ENCODE measurements at regions not wholly inside any gene's neighbourhood (a gene's known extent, or its start where the extent isn't known, plus 50 kb on each side); places are given as distances from the start of the nearest gene placed in this dataset.
"Not testable (repeated sequence)": the region's sequence is repeated elsewhere in the genome, so short reads cannot be mapped to it uniquely, and the experiment has no call there.

GRCh38 chr3:86554383-86554782 lies 436.6 kb downstream of the VGLL3 start:
- no peak for DNase-seq (ENCODE audit: low spot score)

- DNase-seq (ENCODE audit: low spot score), result no peak
Measured at GRCh38 chr3:86547692-86548091, 443.3 kb downstream of the VGLL3 start.

GRCh38 chr3:86537171-86537570 lies 453.8 kb downstream of the VGLL3 start:
- no peak for DNase-seq (ENCODE audit: low spot score)

GRCh38 chr3:86519819-86520218 lies 471.1 kb downstream of the VGLL3 start:
- DNase-seq (ENCODE audit: low spot score), result no peak

- DNase-seq (ENCODE audit: low spot score), result no peak
Measured at GRCh38 chr3:86481636-86482035, 509.3 kb downstream of the VGLL3 start.

- no peak for DNase-seq (ENCODE audit: low spot score)
Measured at GRCh38 chr3:86481031-86481430, 509.9 kb downstream of the VGLL3 start.

GRCh38 chr3:86464180-86464579 lies 526.8 kb downstream of the VGLL3 start:
- DNase-seq (ENCODE audit: low spot score), result no peak

- no peak for DNase-seq (ENCODE audit: low spot score)
Measured at GRCh38 chr3:86451749-86452148, 539.2 kb downstream of the VGLL3 start.

- DNase-seq (ENCODE audit: low spot score), result no peak
Measured at GRCh38 chr3:86438544-86438943, 552.4 kb downstream of the VGLL3 start.

- no peak for DNase-seq (ENCODE audit: low spot score)
Measured at GRCh38 chr3:86427343-86427742, 563.6 kb downstream of the VGLL3 start.

GRCh38 chr3:86420990-86421739 lies 569.8 kb downstream of the VGLL3 start:
- no peak for DNase-seq (ENCODE audit: low spot score)

GRCh38 chr3:86418861-86419260 lies 572.1 kb downstream of the VGLL3 start:
- DNase-seq (ENCODE audit: low spot score), result no peak

GRCh38 chr3:86416334-86416733 lies 574.6 kb downstream of the VGLL3 start:
- no peak for DNase-seq (ENCODE audit: low spot score)

GRCh38 chr3:86413645-86414044 lies 577.3 kb downstream of the VGLL3 start:
- no peak for DNase-seq (ENCODE audit: low spot score)

GRCh38 chr3:86410587-86410986 lies 580.4 kb downstream of the VGLL3 start:
- no peak for DNase-seq (ENCODE audit: low spot score)

GRCh38 chr3:86389759-86390158 lies 601.2 kb downstream of the VGLL3 start:
- DNase-seq (ENCODE audit: low spot score), result not testable (repeated sequence)

- no peak for DNase-seq (ENCODE audit: low spot score)
Measured at GRCh38 chr3:86388820-86389219, 602.1 kb downstream of the VGLL3 start.

- no peak for DNase-seq (ENCODE audit: low spot score)
Measured at GRCh38 chr3:86382556-86382955, 608.4 kb downstream of the VGLL3 start.

- DNase-seq (ENCODE audit: low spot score), result no peak
Measured at GRCh38 chr3:86381247-86381646, 609.7 kb downstream of the VGLL3 start.

GRCh38 chr3:86379280-86379679 lies 611.7 kb downstream of the VGLL3 start:
- DNase-seq (ENCODE audit: low spot score), result no peak

GRCh38 chr3:86378829-86379228 lies 612.1 kb downstream of the VGLL3 start:
- no peak for DNase-seq (ENCODE audit: low spot score)

- not testable (repeated sequence) for DNase-seq (ENCODE audit: low spot score)
Measured at GRCh38 chr3:86335566-86335965, 655.4 kb downstream of the VGLL3 start.

GRCh38 chr3:86333636-86334035 lies 657.3 kb downstream of the VGLL3 start:
- no peak for DNase-seq (ENCODE audit: low spot score)

- no peak for DNase-seq (ENCODE audit: low spot score)
Measured at GRCh38 chr3:86303935-86304334, 687.0 kb downstream of the VGLL3 start.

All from globus pallidus (tissue), 1 donor.